ENCODE measurements at regions not wholly inside any gene's neighbourhood (a gene's known extent, or its start where the extent isn't known, plus 50 kb on each side); places are given as distances from the start of the nearest gene placed in this dataset.

DNA sequence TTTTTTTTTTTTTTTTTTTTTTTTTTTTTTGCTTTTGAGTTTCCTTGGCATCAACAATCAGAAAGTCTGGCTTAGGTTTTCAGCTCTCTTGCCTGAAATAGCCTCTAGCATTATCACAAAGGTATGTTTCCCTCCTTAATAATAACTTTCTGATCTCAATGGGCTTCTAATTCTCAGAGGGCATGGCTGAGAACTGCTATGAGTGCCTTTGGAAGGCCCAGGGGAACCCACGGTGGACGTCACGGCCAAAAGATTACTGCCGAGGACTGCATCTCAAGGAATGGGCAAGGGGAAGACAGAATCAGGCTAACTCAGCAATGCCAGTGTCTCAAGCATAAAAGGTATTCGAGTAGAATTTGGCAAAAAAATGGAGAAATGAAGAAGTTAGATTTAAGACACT, 73.2 kb upstream of the SLC14A2 start:
- TF ChIP-seq RAD21 (CRISPR knock-in tag; IDR thresholded peaks at IDR 0.05) (no peak), RFXANK (CRISPR knock-in tag; IDR thresholded peaks at IDR 0.05) (no peak), ZNF792 (CRISPR knock-in tag; IDR thresholded peaks at IDR 0.05) (no peak)
- TF ChIP-seq, protein P1, sequence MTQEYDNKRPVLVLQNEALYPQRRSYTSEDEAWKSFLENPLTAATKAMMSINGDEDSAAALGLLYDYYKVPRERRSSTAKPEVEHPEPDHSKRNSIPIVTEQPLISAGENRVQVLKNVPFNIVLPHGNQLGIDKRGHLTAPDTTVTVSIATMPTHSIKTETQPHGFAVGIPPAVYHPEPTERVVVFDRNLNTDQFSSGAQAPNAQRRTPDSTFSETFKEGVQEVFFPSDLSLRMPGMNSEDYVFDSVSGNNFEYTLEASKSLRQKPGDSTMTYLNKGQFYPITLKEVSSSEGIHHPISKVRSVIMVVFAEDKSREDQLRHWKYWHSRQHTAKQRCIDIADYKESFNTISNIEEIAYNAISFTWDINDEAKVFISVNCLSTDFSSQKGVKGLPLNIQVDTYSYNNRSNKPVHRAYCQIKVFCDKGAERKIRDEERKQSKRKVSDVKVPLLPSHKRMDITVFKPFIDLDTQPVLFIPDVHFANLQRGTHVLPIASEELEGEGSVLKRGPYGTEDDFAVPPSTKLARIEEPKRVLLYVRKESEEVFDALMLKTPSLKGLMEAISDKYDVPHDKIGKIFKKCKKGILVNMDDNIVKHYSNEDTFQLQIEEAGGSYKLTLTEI (CRISPR knock-in tag; conservative IDR thresholded peaks at IDR 0.05) = no peak
